ENCODE measurements at regions not wholly inside any gene's neighbourhood (a gene's known extent, or its start where the extent isn't known, plus 50 kb on each side); places are given as distances from the start of the nearest gene placed in this dataset.
"Not testable (repeated sequence)": the region's sequence is repeated elsewhere in the genome, so short reads cannot be mapped to it uniquely, and the experiment has no call there.

DNA sequence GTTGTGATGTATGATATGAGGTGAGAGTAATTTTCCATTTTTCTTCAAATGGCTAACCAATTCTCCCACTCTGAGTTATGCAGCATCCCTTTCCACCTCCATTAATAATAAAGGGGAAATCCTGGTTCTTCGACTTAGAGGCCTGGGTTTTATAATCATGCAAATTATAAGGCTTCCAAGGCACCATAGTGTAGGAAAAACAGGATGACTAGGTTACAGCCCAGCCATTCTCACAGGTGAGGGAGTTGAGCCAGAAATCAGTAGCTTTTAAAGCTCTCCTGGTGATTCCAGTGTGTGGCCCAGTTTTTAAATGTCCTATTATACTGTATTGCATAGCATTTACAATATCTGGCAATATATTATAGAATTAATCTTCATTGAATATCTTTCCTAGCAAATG is 203.1 kb downstream of the ARHGEF9 start:
- DNase-seq (no peak), ATAC-seq (no peak)
- H3K27me3 Mint-ChIP-seq (ENCODE audit: low read depth): no peaks in the 10 kb centered on the region

DNA sequence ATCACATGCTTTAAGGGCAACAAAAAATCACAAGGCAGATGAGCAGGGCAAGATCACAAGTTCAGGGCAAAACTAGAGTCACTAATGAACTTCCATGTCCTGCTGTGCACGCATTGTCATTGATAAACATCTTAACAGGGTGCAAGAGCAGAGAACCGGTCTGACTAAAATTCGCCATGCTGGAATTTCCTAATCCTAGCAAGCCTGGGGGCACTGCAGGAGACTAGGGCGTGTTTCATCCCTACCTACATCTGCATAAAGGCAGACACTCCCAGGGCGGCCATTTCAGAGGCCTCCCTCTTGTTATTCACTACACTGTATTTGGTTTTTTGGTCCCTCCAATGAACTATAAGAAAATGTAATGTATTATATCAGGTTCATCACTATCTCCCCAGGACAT is 203.6 kb downstream of the ARHGEF9 start:
- Mint-ChIP-seq H3K4me1 (ENCODE audit: low read depth) (peaks cover 4% of the 10 kb centered on the region), H3K36me3 (ENCODE audit: insufficient read depth) (no peaks in the 10 kb centered on the region), H3K27me3 (ENCODE audit: low read depth) (no peaks in the 10 kb centered on the region), H3K9me3 (no peaks in the 10 kb centered on the region), H3K4me3 (no peak overlapping the region)
- no peak for DNase-seq
- ATAC-seq: no peak

More for the DNA sequence above, 203.1 kb downstream of the ARHGEF9 start:
- H3K4me3 Mint-ChIP-seq: no peak overlapping the region
- H3K9me3 Mint-ChIP-seq: no peaks in the 10 kb centered on the region
- H3K36me3 Mint-ChIP-seq (ENCODE audit: insufficient read depth): no peaks in the 10 kb centered on the region
- peaks cover 4% of the 10 kb centered on the region for H3K4me1 Mint-ChIP-seq (ENCODE audit: low read depth)

DNA sequence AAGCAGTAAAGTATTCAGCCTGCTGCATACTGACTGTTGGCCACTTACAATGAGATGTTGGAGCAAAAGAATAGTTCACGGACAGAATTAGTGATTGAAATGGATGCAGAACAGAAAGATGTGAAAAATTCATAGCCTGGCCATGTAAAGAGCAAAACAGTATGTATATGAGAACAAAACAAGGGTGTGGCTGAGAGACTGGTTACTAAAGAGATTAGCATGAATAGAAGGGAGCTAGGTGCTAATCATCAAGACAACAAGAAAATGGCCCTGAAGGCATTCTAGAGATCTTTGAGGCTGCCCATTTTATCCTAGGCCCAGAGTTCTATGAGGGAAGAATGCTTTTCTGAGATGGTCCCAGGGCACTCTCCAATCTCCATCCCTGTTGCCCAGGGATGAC is 208.5 kb downstream of the ARHGEF9 start:
- H3K4me3 Mint-ChIP-seq: no peak overlapping the region
- ATAC-seq (no peak), DNase-seq (no peak)
- H3K36me3 Mint-ChIP-seq (ENCODE audit: insufficient read depth): no peaks in the 10 kb centered on the region
- H3K27me3 Mint-ChIP-seq (ENCODE audit: low read depth): no peaks in the 10 kb centered on the region
- peaks cover 4% of the 10 kb centered on the region for H3K4me1 Mint-ChIP-seq (ENCODE audit: low read depth)
- no peaks in the 10 kb centered on the region for H3K9me3 Mint-ChIP-seq

DNA sequence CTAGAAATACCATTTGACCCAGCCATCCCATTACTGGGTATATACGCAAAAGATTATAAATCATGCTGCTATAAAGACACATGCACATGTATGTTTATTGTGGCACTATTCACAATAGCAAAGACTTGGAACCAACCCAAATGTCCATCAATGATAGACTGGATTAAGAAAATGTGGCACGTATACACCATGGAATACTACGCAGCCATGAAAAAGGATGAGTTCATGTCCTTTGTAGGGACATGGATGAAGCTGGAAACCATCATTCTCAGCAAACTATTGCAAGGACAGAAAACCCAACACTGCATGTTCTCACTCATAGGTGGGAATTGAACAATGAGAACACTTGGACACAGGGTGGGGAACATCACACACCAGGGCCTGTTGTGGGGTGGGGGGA is 209.3 kb downstream of the ARHGEF9 start:
- not testable (repeated sequence) for H3K4me1 Mint-ChIP-seq (ENCODE audit: low read depth); DNase-seq; H3K36me3 Mint-ChIP-seq (ENCODE audit: insufficient read depth); ATAC-seq; H3K27me3 Mint-ChIP-seq (ENCODE audit: low read depth); H3K9me3 Mint-ChIP-seq; H3K4me3 Mint-ChIP-seq

DNA sequence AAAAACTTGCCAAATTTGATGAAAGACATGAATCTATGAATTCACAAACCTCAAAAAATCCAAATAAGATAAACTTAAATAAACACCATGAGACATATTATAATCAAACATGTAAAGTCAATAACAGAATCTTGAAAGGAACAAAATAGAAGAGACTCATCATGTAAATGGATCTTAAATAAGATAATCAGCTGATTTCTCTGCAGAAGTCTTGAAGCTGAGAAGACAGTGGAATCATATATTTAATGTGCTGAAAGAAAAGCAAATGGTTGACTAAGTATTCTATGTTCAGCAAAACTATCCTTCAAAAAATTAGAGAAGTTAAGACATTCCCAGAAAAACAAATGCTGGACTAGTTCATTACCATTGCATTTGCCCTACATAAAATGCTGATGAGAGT is 215.7 kb upstream of the SPIN4 start:
- H3K36me3 Mint-ChIP-seq (ENCODE audit: insufficient read depth): peaks cover 1% of the 10 kb centered on the region
- ATAC-seq: no peak

DNA sequence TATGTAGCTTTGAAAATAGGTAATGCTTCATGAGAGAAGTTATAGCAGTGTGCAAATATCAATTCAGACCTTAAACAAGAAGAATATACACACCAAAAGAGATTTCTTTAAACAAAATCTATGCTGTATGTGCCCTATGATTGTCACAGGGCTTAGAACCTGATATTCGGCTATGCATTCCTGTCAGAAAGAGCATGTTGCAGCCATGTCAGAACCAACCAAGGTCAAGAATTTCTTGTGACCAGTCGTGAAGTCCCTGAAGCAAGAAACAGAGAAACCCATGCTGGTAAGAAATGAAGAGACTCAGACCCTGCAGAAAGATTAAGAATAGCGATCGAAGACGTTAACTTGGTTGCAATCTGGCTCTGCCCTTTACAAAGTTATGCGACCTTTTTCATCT is 210.3 kb upstream of the SPIN4 start:
- Mint-ChIP-seq H3K4me3 (peak overlapping the region; percentile 92), H3K9me3 (peaks cover 4% of the 10 kb centered on the region), H3K4me1 (ENCODE audit: low read depth) (peaks cover 14% of the 10 kb centered on the region), H3K27me3 (ENCODE audit: low read depth) (no peaks in the 10 kb centered on the region), H3K36me3 (ENCODE audit: insufficient read depth) (peaks cover 5% of the 10 kb centered on the region)
- no peak for DNase-seq
- no peak for ATAC-seq

More for the DNA sequence above, 215.7 kb upstream of the SPIN4 start:
- Mint-ChIP-seq H3K27me3 (ENCODE audit: low read depth) (peaks cover 5% of the 10 kb centered on the region), H3K9me3 (no peaks in the 10 kb centered on the region), H3K4me1 (ENCODE audit: low read depth) (no peaks in the 10 kb centered on the region), H3K4me3 (no peak overlapping the region)
- no peak for DNase-seq

DNA sequence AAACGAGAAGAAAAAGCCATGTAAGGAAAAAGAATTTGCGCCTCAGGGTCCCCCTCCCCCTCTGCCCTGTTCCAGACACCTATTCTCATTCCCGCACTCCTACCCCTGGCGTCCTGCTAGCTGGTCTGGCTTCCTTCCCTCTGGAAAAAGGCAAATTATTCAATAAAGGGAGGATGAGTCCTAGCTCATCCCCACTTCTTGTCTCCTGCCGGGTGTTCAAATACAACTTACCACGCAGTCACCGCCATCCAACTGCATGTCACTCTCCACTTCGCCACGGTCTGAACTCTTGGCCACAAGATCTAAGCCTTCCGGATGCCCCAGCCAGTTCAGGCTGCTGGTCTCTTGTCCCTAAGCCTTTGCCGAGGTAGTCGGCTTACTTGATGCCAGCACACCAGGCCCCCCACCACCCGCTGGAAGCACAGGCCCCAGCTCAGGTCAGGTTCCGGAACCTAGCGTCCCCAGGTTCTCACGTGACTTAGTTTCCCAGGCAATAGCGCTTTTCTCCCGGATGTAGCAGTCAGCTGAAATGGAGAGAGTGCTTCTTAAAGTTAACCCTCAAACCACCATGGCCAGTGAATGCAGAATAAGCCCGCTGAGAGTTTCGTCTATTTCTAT is 209.6 kb upstream of the SPIN4 start:
- no peaks in the 10 kb centered on the region for H3K27me3 Mint-ChIP-seq (ENCODE audit: low read depth)
- peak overlapping the region; percentile 92 for H3K4me3 Mint-ChIP-seq
- peaks cover 6% of the 10 kb centered on the region for H3K36me3 Mint-ChIP-seq (ENCODE audit: insufficient read depth)
- H3K9me3 Mint-ChIP-seq: peaks cover 6% of the 10 kb centered on the region
- DNase-seq (peak; percentile 15), ATAC-seq (peak; percentile 95 to 96)
- H3K4me1 Mint-ChIP-seq (ENCODE audit: low read depth): peaks cover 15% of the 10 kb centered on the region

DNA sequence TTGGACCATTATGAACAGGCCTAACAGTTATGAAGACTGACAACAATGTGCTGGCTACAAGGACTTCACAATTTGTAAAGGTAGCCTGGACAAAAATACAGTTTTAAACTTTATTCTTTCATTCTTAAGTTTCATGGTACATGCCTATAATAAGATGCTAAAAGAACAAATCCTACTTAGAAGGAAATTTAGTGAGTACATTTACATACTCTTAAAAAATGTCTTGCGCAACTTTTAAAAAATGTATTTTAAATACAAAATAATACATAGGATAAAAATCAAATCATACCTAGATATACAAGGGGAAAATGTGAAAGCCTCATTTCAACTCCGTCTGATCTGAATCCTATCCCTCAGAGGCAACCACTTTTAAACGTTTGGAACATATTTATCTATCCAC is 200.7 kb upstream of the SPIN4 start:
- DNase-seq: no peak
- ATAC-seq: no peak
- H3K36me3 Mint-ChIP-seq (ENCODE audit: insufficient read depth): peaks cover 15% of the 10 kb centered on the region
- no peak overlapping the region for H3K4me3 Mint-ChIP-seq
- H3K27me3 Mint-ChIP-seq (ENCODE audit: low read depth): no peaks in the 10 kb centered on the region
- peaks cover 31% of the 10 kb centered on the region for H3K9me3 Mint-ChIP-seq
- H3K4me1 Mint-ChIP-seq (ENCODE audit: low read depth): peaks cover 2% of the 10 kb centered on the region

DNA sequence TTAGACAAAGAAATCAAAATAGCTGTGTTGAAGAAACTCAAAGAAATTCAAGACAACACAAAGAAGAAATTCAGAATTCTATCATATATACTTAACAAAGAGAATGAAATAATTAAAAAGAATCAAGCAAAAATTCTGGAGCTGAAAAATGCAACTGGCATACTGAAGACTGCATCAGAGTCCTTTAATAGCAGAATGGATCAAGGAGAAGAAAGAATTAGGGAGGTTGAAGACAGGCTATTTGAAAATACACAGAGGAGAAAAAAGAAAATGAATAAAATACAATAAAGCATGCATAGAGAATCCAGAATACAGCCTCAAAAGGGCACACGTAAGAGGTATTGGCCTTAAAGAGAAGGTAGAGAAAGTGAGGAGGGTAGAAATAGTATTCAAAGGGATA is 179.5 kb upstream of the SPIN4 start:
- DNase-seq (no peak), ATAC-seq (no peak)
- no peak overlapping the region for H3K4me3 Mint-ChIP-seq
- H3K27me3 Mint-ChIP-seq (ENCODE audit: low read depth): no peaks in the 10 kb centered on the region
- H3K9me3 Mint-ChIP-seq: peaks cover 29% of the 10 kb centered on the region
- H3K4me1 Mint-ChIP-seq (ENCODE audit: low read depth): peaks cover 4% of the 10 kb centered on the region
- H3K36me3 Mint-ChIP-seq (ENCODE audit: insufficient read depth): peaks cover 24% of the 10 kb centered on the region

DNA sequence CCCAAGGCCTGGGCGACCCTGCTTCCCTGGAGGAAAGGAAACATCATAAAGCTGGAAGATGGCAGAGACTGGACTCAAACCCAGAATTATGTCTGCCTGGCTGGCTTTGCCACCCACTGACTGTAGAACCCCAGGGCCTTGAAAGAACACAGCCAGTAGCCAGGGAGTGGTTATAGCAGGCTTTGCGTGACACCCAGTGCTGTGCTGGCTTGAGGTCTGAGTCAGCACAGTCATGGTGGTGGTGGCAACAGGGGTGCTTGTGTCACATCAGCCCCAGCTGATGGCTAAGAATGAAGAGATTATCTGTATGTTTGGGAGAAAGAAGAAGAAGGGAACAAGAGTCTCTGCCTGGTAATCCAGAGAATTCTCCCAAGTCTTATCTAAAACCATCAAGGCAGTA is 178.8 kb upstream of the SPIN4 start:
- no peak for ATAC-seq
- peaks cover 4% of the 10 kb centered on the region for H3K4me1 Mint-ChIP-seq (ENCODE audit: low read depth)
- no peak for DNase-seq
- H3K4me3 Mint-ChIP-seq: no peak overlapping the region
- H3K27me3 Mint-ChIP-seq (ENCODE audit: low read depth): no peaks in the 10 kb centered on the region
- peaks cover 22% of the 10 kb centered on the region for H3K36me3 Mint-ChIP-seq (ENCODE audit: insufficient read depth)
- peaks cover 24% of the 10 kb centered on the region for H3K9me3 Mint-ChIP-seq

DNA sequence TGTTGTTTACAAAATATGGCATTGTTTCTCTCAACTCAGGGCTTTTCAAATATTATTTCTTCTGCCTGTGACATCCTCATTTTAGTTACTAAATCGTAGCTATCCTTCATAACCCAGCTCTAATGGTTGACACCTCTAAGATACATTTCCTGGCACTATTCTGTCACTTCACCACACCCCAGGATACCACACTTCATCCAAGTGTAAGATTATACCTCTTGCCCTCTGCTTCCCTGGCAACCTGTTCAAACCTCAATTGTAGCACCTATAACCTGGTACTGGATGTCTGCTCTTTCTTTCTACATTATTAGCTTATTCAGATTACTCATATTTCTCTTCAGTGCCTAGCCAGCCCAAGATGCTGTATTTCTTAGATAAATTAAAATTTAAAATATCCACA is 175.7 kb upstream of the SPIN4 start:
- Mint-ChIP-seq H3K4me1 (ENCODE audit: low read depth) (peaks cover 4% of the 10 kb centered on the region), H3K36me3 (ENCODE audit: insufficient read depth) (peaks cover 15% of the 10 kb centered on the region), H3K9me3 (peaks cover 12% of the 10 kb centered on the region), H3K4me3 (no peak overlapping the region), H3K27me3 (ENCODE audit: low read depth) (no peaks in the 10 kb centered on the region)
- DNase-seq: no peak
- no peak for ATAC-seq

DNA sequence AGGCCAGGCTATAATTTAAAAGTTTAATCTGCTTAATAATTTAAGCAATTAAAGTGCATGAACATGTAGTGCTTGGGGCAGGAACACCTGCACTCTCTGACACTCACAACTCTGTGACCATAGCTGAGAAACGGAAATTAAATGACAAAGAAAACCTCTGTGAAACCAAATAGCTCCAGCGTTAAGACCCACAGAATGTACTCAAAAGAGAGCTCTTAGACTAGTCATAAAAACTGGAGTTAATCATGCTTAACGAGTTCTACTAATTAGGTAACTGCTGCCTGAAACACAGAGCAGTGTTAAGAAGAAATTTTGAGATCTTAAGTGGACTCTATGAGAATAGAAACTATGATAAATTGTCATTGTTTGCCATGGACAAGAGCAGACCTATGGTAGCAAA is 174.4 kb upstream of the SPIN4 start:
- peaks cover 4% of the 10 kb centered on the region for H3K4me1 Mint-ChIP-seq (ENCODE audit: low read depth)
- H3K36me3 Mint-ChIP-seq (ENCODE audit: insufficient read depth): peaks cover 11% of the 10 kb centered on the region
- no peak for ATAC-seq
- H3K4me3 Mint-ChIP-seq: no peak overlapping the region
- no peak for DNase-seq
- H3K27me3 Mint-ChIP-seq (ENCODE audit: low read depth): no peaks in the 10 kb centered on the region
- peaks cover 5% of the 10 kb centered on the region for H3K9me3 Mint-ChIP-seq

DNA sequence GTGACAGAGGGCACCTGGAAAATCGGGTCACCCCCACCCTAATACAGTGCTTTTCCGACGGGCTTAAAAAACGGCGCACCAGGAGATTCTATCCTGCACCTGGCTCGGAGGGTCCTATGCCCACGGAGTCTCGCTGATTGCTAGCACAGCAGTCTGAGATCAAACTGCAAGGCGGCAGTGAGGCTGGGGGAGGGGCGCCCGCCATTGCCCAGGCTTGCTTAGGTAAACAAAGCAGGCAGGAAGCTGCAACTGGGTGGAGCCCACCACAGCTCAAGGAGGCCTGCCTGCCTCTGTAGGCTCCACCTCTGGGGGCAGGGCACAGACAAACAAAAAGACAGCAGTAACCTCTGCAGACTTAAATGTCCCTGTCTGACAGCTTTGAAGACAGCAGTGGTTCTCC is 168.2 kb upstream of the SPIN4 start:
- H3K27me3 Mint-ChIP-seq (ENCODE audit: low read depth); H3K9me3 Mint-ChIP-seq; DNase-seq; H3K36me3 Mint-ChIP-seq (ENCODE audit: insufficient read depth); H3K4me1 Mint-ChIP-seq (ENCODE audit: low read depth); ATAC-seq; H3K4me3 Mint-ChIP-seq: not testable (repeated sequence)

DNA sequence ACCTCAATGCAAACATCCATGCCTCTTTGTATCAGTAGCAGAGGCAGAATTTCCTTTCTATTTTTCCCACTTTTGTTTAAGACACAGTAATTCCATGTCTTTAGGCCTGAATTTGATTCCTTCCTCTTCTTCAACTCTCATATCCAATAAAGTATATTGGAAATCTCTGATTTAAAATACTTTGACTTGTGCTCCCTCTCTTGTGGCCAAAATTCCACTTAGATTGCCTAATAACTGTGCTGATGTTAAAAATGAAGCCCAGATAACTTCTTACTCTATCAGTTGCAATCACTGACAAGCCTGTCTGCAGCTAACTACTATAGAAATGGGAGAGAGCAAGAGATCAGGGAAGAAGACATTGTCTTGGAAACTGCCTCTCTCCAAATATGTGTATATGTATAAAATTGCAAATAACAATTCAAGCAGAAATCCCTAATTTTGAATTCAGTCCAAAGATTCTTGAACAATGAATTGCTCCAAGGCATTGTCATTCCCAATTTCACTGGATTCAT is 163.5 kb upstream of the SPIN4 start:
- Mint-ChIP-seq H3K9me3 (no peaks in the 10 kb centered on the region), H3K36me3 (ENCODE audit: insufficient read depth) (peaks cover 3% of the 10 kb centered on the region), H3K4me1 (ENCODE audit: low read depth) (peaks cover 11% of the 10 kb centered on the region), H3K27me3 (ENCODE audit: low read depth) (no peaks in the 10 kb centered on the region), H3K4me3 (no peak overlapping the region)
- DNase-seq (no peak), ATAC-seq (no peak)

DNA sequence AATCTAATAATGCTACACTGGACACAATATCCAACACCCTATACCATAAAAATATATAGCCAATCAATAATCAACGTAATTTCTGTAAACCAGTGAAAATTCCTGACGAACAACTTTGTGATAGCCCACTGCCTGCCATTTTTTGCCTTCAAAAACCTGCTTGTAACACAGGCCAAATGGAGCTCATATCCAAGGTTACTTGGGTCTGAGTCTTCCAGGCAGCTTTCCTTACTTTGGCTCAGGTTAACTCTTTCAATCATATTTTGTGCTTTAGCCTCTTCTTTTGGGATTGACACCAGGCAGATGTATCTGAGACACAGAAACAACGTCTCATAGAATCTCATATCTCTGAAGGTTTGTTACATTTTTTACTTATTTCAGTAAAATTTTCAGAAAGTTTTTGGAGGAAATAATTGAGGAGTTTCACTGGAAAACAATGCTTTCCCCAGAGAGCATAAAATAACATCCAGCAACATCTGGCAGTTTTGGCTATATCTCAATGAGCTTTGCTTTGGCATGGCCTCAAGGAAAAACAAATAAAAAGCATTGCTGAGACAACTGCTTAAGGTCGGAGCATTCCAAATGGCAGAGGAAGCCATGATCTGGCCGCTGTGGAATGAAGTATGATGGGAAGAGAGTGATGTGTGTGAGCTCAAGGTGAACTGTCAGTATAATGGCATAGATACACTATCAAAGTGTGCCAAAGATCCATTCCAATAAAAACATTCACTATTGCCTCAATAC is 162.9 kb upstream of the SPIN4 start:
- no peak for ATAC-seq
- peaks cover 13% of the 10 kb centered on the region for H3K4me1 Mint-ChIP-seq (ENCODE audit: low read depth)

More for the DNA sequence above, 162.9 kb upstream of the SPIN4 start:
- Mint-ChIP-seq H3K36me3 (ENCODE audit: insufficient read depth) (peaks cover 4% of the 10 kb centered on the region), H3K27me3 (ENCODE audit: low read depth) (no peaks in the 10 kb centered on the region), H3K4me3 (no peak overlapping the region), H3K9me3 (no peaks in the 10 kb centered on the region)
- no peak for DNase-seq
